Fibroblast of skin of left quadriceps (primary cell): ENCODE measurements at regions not wholly inside any gene's neighbourhood (a gene's known extent, or its start where the extent isn't known, plus 50 kb on each side); places are given as distances from the start of the nearest gene placed in this dataset.

Experiments
- DNase-seq, 2 experiments: peaks; one replicate each; pipeline ENCODE4 v3.0.0-alpha.2; 2013; ENCODE audit warnings: low read depth in 2 of 2

DNA sequence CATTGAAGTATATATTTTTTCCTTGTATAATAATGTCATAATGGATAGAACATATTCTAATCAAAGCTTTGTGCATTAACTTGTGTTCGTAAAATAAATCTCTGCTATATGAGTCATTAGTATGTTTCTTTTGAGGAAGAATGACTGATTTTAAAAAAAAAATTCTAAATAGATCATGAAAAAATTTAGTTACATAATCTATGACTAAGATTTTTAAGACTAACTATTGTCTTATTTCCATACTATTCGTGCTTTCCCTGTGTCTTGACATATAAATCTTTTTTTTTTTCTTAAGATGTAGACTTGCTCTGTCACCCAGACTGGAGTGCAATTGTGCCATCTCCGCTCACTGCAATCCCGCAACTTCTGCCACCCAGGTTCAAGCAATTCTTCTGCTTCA lies 226.1 kb downstream of the DSEL start:
- DNase-seq = no peak

DNA sequence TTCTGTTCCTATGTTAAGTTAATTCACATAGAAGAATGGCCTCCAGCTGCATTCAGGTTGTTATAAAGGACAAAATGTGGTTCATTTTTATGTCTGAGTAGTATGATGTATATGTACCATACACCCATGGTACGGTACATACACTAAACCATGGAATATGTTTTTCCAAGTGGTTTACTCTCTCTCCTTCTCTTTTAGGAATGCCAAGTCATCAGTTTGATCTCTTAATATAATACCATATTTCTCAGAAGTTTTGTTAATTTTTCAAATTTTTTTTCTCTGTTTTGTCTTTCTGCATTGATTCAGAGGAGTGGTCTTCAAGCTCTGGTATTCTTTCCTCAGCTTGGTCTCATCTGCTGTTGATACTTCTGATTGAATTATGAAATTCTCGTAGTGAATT lies 230.9 kb downstream of the DSEL start:
- no peak for DNase-seq

DNA sequence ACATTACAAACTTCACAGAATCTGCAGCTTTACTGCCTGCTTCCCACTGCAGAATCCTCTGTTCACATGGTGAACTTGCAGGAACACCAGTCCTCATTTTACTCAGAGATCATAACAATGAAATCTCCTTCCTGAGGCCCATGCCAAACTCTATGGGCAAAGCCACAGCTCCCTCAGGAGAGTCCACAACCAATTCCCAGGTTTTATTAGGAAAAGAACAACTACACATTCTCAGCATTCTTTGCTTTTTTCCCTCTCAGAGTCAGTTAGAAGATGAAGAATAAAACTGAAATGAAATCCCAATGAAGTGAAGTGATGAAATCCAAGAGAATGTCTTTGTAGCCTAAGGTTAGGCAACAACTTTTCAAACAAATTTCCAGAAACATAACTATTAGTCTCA lies 233.7 kb downstream of the DSEL start:
- DNase-seq = peak; percentile 32 to 35

DNA sequence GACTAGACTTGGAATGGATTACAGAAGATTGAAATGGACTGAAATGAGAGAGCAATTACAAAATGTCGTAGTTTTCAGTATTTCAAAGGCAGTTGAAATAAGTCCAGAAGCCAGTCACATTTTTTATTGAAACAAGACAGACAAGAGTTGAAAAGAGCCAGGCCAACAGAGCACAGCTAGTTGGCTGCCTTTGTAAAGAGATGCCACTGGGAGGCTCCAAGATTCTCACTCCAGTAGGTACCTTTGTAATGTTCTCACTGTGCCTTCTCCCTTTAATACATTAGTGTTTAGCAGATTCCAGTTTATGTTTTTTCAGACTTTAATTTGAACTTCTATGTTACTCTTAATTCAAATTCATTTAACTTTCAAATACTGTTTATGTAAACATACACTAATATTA lies 234.8 kb downstream of the DSEL start:
- DNase-seq = no peak

DNA sequence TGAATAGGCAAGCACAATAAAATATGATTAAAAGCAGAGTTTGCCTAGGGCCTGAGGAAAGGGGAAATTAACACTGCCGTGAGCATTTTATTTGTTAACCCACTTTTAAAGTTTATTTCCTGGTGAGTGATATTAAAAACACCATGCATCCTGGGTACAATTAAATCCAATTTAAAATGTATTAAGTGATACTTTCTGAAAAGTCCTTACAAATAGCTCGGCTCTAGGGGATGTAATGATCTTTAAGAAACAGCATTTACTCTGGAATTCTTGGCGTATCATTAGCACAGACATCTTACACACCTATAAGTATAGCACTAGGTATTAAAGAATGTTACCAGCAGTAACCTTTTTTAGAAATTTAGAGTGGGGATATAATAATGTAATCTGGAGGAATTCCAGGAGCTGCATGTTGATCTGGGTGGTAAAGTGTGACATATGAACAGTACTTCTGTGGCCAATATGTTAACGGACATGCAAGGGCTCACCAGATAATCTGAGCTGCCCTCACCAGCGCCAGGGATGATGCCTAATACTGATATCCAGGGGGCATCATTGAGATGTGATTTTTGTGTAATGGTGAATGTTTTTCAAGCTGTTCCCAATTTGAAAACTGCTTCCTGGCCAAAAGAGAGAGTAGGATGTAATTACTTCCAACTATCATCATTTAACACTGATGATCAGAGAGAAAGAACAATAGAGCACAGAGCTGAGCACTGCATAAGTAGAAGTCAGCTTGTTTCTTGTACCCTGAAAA lies 235.9 kb downstream of the DSEL start:
- DNase-seq = no peak

DNA sequence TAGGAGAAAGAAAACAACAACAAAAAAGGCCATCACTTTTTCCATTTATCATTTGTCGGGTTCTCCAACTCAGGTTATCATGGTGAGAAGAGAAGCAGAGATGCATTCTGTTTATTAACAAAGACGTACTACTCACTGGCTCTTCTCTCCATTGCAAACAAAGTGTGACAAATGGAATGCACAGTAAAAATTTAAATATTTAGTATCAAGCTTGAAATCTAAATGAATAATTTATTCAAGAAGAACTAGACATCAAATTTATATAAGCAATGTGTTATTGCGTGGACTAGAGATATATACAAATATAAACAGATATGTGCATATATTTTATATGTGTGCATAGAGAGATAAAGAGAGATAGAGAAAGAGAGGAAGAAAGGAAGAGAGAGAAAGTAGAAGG lies 236.5 kb downstream of the DSEL start:
- DNase-seq = no peak

DNA sequence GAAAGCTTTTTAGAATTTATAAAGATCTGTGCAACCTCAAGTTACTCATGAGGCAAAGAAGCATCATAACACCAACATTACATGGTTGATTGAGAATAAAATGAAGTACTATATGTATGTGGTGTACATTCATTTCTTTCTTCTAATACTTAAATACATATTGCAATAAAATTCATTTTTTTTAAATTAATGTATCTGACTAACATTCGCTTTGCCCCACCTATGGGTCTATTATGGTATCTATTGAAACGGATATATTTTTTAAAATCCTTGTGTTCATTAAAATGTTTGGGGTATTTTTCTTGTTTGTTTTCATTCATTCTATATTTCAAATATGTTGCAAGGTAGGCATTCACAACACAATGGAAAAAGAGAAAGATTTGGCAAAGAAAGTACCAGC lies 237.5 kb downstream of the DSEL start:
- DNase-seq = no peak

DNA sequence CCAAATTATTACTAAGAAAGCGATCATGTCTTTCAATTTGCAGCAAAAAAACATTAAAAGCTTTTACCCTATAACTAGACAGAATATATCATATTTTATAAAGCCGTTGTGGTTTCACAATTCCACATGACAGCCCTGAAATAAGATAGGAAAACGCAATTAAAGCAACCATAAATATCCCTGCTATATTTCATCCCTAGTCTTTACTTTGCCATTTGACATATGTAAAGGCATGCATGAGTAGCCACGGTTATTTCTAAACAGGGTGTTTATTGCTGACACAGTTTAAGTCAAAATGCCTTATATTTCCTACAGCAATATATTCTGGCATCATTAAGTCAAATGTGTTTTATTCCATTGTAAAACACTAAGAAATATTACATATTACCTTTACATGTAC lies 239.9 kb downstream of the DSEL start:
- peak in 1 of 2 experiments; percentile 3 for DNase-seq

DNA sequence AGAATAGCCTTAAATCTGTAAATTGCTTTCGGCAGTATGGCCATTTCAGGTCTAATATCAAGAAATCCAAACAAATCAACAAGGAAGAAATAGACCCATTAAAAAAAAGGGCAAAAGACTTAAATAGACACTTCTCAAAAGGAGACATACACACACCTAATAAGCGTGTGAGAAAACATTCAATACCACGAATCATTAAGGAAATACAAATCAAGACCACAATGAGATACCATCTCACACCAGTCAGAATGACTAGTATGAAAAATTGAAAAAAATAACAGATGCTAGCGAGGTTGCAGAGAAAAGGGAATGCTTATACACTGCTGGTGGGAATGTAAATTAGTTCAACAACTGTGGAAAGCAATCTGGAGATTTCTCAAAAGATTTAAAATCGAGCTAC lies 243.2 kb downstream of the DSEL start:
- no peak for DNase-seq

DNA sequence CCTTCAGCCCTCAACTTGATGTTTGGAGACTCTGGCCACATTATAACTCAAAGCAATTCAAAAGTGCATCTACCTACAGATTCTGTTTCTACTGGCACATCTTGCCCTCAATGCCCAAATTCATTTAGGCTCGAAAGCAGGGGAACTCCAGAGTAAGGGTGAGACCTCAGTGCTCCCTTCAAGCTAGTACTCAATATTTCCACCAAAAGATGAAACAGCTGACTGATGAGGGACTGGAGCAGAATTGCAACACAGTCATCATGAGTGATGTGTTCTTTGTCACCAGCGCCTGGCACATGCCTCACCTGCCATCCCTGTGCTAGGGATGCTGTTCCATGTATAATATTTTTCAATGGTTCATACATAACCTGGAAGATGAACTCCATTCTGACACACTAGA lies 247.3 kb downstream of the DSEL start:
- no peak for DNase-seq

DNA sequence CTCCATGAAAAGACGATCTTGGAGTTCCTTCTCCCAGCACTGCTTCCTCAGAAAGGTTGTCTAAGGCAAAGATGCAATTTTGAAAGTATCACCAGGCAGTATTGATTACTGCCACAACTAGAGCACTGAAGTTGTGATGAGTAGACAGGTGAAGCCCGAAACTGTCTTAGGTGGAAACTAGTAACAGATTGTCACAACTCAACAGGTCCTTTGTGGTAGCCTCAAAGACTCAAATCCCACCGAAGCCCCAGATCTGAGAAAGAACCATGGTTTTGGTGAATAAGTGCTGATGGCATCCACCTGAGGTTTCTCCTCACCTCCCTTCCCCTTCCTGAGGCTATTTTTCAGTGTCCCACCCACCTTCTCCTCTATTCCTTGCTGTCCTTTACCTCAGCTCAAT lies 248.0 kb downstream of the DSEL start:
- no peak for DNase-seq

DNA sequence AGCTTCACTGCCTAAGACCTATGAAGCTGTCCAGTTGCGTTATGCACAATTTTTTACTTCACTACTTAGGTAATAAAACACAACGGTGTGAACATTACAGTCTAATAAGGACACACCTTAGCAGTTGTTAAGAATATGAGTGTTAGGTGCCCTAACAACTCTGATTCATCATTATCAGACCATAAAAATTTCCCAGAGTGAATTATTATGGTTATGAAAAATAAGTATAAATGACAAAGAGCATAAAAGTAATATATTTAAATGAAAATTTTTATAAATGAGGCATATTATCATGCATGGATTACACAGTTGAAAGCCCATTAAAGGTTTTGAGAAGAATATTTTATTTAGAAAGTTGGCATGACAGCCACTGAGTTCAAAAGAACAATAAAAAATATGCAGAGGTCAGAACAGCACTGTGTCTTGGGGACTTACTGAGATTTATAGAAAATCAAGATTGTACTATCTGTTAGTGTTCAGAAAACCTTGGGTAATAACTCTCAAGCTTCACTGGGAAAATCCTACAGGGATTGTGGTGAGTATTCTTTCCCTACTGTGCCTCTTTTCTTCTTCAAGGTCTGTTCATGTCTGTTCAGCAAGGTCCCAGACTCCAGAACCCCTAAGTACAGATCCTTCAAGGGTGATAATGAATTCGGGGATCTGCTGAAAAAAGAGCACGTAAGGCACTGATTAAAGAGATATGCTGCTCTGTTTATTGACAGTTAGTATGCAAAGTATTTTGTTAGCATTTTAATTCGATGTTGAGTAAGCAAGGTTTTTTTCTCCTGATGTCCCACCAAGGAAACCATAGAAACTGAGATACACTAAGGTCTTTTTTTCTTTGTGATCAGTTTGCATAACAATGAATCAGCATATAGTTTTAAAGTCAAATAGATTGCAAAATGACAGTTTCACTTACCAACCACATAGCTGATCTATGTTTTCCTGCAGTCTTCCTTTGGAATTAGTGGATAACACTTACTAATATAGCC lies 250.0 kb downstream of the DSEL start:
- peak in 1 of 2 experiments; percentile 25 for DNase-seq

DNA sequence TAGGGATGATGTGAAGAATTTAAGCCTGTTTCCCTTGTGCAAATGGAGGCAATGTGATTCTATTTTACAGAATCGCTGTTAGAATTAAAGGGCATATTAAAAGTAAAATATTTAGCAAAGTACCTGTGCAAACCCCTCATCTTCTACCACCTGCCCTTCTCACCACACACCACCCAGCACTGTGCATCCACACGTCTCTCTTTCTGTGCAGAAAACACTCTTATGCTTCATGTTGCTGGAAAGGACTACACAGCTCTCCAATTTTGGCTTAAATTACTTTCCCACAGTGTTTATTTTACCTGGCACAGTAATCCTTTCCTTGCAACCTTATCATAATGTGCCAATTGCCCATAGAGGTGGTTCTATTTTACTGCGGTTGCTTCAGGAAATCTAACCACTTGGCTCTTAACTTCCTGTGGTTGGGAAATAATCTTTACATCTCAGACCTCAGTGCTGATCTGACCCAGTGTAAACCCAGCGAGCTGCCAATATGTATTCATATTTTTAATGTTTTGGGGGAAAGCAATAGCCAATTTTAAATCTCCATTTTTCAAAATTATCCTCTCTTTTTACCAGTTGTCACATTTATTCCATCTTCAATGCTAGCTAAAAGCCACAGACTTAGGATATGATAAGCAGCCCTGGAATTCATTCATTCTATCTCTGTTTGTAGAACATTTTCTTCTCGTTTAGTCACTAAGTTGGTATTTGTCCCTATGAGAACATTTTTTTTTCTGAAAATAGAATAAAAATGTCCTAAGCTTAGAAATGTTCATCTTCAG lies 250.9 kb downstream of the DSEL start:
- DNase-seq = peak; percentile 40 to 47

DNA sequence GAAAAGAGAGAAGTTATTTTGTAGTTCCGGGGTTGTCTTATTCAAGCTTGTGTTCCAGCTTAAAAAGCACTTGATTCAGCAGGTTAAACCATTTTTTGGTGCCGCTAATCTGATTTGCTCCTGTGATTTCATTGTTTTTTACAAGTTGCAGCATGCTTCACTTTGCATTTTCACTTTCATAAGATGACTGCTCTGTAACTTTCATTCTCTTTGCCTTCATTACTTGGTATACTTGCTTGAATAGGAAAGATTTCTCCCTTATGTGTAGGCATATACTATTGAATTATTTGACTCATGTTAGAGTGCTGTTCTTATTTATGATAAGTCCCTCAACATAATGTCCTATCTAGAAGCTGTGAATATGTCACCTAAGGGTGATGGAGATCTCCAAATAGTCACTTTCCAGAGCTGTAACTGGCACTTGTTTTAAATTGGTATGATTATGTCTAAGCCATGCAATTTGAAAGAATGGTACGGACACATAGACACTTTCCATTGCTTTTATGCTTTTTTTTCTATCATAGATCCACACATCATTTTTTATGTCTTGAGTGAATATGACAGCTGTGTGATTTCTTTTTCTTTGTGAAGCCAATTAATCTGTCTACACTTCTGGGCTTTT lies 254.5 kb downstream of the DSEL start:
- DNase-seq = no peak

DNA sequence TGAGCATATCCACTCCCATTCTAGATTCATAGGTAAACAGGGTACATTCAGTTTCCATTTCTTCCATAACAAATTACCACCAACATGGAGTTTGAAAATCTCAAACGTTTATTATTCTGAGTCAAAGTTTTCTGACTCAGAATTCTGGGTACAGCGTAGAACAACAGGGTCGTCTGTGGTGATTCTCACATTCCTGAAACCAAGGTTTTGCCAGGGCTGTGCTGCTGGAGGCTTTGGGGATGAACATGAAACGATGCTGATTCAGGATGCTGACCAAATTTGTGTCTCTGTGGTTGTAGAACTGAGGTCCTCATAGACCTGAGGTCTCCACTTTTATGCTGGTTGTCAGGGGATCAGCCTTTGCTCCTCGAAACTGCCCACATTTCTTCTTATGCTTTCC lies 255.7 kb downstream of the DSEL start:
- no peak for DNase-seq

DNA sequence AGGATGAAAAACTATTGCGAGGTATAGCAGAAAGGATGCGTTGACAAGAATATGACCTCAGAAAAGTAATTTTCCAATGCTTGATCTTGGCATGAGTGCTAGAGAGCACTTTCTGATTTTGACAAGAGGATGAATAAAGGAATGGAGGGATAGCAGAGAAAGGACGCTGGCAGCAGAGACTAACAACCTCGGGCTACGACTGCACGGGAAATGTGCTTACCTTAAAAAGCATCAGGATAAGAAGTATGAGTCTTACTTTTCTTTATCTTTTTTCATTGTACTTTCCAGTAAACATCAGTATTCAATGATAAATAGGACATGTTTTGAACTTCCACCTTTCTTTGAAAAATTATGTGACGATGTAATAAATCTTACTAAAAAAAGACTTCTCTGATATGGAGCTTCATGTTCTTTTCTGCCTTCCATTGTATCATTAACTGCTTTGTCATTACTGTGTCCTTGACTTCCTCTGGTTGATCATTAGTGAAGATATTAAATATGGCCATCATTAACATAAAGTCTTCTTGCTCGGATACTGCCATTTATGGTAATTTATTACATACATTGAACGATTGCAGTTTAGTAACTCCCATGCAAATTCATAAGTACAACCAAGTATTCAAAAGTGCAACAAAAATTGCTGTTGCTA lies 265.6 kb downstream of the DSEL start:
- no peak for DNase-seq

DNA sequence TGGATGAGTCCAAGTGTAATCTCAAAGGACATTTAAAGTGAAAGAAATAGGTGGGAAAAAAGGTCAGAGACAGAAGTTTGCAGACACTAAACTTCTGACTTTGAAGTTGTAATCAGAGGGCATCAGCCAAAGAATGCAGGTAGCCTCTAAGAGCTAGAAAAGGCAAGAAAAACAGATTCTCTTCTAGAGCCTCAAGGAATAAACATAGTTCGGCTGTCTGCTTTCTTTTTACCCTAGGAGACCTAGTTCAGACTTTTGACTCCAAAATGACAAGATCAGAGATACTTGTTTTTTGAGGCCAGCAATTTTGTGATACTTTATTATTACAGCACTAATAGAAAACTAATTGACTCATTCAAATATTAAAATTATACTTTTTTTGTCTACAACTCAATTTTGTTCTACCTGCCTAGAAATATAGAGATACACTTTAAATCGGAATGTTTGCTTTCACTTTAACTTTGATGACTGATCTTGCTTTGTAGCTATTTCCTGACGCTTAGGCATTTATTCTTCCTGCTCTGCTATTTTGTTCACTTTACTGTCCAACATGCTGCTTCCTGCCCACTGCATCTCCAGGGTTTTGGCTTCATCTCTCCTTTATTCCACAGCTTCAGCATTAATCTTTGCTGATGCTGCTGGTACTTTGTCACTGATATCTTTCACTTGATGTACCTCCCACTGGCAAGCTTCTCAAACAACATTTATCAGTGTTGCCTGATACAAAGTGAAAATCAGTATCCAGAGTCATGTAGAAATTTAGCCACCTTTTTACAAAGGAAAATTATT lies 272.5 kb downstream of the DSEL start:
- DNase-seq = no peak

DNA sequence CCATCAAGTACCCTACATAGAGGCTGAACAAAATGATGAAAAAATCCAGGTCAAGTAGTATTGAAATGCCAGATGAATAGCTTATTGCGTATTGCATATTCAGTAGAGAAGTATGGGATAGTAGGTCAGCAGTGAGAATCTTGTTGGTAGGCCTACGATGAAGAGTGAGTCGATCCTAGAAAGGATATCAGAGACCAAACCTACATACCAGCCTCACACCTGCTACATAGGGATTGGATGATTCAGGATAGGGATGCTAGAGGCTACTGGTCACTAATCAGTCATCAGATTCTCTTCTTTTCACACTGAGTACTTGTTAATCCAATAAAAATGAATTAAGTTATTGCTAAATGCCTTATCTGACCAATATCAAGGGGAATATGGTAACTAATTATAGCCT lies 274.5 kb downstream of the DSEL start:
- DNase-seq = no peak

DNA sequence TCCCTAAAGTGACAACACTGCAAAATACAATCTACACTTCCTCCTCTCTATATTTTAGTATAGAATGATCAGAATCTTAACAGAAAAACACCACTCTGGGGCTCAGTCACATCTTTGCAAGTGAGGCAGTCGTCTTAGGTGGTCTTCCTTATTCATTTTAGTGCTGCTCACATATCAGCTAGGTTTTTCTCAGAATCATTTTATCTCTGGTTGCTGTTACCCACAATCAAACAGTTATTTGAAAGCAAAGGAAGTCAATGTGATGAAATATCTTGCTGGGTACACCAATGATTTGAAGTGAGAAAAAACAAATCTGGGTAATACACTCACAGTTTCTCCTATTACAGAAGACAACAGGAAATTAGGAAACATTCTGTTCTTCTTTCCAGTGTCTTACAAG lies 275.2 kb downstream of the DSEL start:
- no peak for DNase-seq

DNA sequence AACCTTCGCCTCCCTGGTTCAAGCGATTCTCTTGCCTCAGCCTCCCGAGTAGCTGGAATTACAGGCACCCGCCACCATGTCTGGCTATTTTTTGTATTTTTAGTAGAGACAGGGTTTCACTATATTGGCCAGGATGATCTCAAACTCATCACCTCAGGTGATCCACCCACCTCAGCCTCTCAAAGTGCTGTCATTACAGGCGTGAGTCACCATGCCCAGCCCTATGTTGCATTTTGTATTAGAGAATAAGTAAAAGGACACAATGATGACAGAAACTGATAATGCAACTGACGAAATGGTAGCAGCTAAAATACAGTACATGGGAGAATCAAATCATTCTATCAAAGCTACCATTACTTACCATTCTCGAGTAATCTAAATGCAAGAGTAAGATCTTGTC lies 276.7 kb downstream of the DSEL start:
- no peak for DNase-seq
